GM21367 (cell line): ENCODE measurements at regions not wholly inside any gene's neighbourhood (a gene's known extent, or its start where the extent isn't known, plus 50 kb on each side); places are given as distances from the start of the nearest gene placed in this dataset.
"Not testable (repeated sequence)": the region's sequence is repeated elsewhere in the genome, so short reads cannot be mapped to it uniquely, and the experiment has no call there.

Experiments
- ATAC-seq: cut with Tn5 transposase; IDR thresholded peaks from one replicate; pipeline ENCODE4 v1.9.1; 2021; ENCODE audit not compliant: unreplicated experiment

DNA sequence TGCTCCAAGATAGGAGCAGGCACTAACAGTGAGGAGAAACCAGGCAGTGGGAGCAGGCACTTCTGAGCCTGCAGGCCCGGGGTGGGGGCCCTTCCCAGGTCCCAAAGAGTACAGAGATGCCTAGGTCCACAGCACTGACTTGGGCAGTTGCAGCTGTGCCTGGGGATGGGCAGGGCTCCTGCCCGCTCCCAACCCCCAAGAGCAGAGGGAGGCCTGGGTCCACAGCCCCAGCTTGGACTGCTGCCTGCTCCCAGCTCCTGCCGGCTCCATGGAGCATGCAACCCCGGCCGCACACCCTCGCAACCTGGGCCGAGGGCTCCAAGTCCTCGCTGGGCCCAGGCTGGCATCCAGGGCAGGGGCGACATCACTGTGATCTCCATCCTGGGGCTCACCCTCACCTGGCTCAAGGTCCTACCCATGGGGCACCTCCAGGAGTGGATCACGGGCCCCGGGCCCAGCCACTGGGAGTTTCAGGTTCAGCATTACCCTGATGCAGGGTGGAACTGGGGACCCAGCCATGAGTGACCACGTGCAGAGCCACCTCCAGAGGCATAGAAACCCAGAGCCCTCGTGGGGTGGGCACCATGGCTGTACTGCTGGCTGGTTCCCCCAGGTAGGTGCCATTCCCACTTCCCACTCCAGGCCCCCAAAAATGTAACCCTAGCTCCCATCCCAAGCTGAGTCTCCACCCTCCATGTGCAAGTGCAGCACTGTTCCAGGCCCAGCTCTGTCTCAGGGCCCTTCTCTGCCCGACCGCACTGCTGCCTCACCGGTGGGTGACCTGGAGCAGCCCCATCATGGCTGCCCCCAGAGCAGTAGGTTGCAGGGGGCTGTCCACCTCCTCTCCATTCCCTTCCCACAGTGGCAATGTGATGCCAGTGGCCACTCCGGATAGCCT is 325.6 kb downstream of the NR4A2 start:
- no peak for ATAC-seq

GRCh38 chr2:156005999-156006712 is 326.4 kb downstream of the NR4A2 start:
- ATAC-seq = no peak

DNA sequence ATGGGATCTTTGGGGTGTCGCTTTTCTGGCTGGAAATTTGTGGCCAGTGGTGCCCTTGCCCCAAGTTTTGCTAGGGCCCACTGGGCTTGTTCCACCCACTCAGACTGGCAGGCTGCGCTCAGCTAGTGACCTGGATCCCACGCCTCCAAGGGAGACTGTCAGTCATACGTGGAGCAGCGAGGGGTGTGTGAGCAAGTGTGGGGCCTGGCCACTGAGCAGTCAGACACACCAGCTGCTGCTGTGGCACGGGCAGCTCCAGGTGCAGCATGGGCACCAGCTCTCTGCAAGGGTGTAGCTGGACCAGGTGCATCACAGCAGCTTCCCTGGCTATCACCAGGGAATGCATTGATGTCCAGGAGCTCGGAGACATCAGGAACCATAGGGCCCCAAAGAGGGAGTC is 327.0 kb downstream of the NR4A2 start:
- no peak for ATAC-seq

GRCh38 chr2:156004459-156004858 is 328.1 kb downstream of the NR4A2 start:
- ATAC-seq = no peak

- ATAC-seq = no peak
Observed at GRCh38 chr2:156003780-156004179, 328.7 kb downstream of the NR4A2 start.

DNA sequence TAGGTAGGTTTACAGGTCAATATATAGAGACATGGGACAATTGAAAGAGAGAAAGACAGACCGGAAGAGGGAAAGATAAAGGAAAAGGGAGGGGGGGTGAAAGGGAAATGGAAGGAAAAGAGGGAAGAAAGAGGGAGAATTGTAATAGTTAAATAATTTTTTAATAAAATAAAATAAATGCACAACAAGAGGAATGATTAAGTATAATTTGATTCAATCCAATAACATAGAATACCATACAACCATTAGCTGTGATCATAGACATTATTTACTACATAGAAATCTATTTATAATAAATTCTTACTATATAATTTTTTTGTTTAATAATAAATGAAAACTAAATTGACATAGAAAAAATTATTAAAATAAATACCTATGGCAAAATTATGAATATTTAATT is 330.7 kb downstream of the NR4A2 start:
- no peak for ATAC-seq

DNA sequence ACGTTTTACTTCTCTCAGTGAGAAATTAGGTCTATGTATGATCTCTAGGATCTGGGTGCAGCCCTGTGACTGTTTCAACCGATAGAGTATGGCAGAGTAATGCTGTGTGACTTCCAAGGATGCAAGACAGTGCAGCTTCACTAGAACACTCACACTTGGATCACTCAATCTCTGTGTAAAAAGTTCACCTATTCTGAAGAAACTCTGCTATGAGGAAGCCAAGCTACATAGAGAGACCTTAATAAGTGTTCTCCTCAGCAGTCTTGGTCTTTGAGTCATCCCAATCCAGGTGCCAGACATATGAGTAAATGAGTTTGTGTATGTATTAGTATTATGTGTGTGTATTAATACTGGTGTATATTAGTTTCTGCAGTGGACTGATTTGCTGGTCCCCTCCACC is 335.0 kb downstream of the NR4A2 start:
- no peak for ATAC-seq

- ATAC-seq = no peak
Observed at GRCh38 chr2:155994315-155994714, 338.2 kb downstream of the NR4A2 start.

DNA sequence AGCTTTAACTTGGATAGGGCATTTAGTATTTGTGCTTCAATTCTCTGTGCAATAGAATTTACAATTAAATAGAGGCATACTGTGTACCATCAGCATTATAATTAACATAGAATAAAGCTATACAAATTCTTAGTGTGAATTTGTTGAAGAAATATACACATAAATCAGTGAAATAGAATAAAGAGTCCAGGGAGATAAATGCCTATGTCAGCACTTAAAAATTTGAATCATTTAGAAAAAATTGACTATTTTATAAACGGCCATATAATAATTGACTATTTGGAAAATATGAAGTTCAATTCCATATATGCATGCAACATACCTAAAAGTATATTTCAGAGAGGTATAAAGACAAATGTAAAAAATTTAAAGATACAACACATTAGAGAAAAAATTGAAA is 348.7 kb downstream of the NR4A2 start:
- no peak for ATAC-seq

- ATAC-seq = no peak
Observed at GRCh38 chr2:155982135-155982534, 350.4 kb downstream of the NR4A2 start.

DNA sequence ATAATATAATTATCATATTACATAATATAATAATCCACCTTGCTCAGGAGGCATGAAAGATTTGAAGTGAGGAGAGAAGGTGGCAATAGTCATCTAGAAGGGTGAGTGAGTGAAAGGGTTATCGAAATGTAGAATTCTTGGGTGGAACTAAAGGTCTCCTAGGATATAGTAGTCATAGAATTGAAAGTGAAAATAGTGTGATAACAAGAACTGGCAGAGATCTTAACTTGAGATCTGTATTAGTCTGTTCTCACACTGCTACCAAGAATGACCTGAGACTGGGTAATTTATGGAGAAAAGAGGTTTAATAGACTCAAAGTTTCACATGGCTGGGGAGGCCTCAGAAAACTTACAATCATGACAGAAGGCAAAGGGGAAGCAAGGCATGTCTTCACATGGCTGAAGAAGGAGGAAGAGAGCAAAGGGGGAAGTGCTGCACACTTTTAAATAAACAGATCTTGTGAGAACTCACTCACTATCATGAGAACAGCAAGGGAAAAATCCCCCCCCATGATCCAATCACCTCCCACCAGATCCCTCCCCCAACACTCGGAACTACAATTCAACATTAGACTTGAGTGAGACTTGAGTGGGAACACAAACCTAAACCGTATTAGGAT is 351.5 kb downstream of the NR4A2 start:
- ATAC-seq = no peak

GRCh38 chr2:155975734-155976133 is 356.8 kb downstream of the NR4A2 start:
- no peak for ATAC-seq

DNA sequence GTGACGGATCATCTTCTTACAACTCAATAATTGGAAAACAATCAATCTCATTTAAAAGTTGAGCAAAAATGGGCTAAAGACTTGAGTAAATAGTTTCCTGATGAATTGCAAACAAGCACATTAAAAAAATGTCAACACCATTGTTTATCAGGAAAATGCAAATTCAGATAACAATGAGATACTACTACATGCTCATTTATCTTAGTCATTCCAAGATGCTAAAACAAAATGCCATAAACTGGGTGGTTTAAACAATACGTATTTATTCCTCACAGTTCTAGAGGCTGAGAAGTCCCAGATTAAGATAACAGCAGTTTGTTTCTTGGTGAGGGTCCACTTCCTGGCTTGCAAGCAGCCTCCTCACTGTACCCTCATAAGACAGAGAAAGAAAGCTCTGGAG is 359.6 kb downstream of the NR4A2 start:
- no peak for ATAC-seq

DNA sequence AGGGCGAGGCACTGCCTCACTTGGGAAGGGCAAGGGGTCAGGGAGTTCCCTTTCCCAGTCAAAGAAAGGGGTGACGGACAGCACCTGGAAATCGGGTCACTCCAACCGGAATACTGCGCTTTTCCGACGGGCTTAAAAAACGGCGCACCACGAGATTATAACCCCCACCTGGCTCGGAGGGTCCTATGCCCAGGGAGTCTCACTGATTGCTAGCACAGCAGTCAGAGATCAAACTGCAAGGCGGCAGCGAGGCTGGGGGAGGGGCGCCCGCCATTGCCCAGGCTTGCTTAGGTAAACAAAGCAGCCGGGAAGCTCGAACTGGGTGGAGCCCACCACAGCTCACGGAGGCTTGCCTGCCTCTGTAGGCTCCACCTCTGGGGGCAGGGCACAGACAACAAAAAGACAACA is 366.5 kb downstream of the NR4A2 start:
- not testable (repeated sequence) for ATAC-seq

DNA sequence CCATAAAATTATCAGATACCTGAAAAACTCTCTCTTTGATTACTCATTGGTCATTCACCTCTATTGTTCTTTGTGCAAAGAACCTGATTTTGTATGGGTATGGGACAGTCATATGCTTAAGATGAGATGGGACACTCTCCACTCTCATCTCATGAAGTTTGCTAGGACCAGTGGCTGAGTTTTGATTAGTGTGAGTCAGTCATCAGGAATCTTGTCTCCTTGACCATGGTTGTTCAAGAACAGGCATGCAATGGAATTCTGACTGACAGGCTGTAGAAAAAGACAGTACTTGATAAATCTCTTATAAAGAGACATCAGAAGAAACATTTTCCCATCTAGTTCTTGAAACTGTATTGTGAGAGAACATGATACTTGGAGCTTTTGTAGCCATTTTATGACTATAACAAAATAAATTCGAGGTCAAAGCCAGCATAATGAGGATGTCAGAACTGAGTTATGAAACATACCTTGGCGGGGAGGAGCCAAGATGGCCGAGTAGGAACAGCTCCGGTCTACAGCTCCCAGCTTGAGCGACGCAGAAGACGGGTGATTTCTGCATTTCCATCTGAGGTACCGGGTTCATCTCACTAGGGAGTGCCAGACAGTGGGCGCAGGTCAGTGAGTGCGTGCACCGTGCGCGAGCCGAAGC is 367.0 kb downstream of the NR4A2 start:
- ATAC-seq = no peak

GRCh38 chr2:155961641-155962040 is 370.9 kb downstream of the NR4A2 start:
- ATAC-seq = no peak

GRCh38 chr2:155958834-155959233 is 373.7 kb downstream of the NR4A2 start:
- no peak for ATAC-seq

DNA sequence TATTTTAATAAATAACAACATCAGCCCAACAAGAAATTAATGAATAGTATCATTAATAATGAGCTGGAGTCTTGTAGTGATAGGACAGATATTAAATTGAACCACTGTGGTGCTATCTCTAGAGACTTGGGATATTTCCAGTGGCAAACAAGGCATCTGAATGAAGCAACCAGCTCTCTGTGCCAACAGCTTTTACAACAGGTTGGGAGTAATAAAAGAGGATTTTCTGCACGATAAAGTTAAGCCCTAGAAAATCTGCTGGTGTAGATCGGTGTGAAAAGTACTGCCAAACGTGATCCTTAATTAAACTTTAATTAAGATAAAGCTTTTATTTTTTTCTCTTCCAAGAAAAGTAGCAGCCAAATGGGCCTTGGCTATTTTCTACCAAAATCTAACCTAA is 385.5 kb downstream of the NR4A2 start:
- ATAC-seq = no peak

DNA sequence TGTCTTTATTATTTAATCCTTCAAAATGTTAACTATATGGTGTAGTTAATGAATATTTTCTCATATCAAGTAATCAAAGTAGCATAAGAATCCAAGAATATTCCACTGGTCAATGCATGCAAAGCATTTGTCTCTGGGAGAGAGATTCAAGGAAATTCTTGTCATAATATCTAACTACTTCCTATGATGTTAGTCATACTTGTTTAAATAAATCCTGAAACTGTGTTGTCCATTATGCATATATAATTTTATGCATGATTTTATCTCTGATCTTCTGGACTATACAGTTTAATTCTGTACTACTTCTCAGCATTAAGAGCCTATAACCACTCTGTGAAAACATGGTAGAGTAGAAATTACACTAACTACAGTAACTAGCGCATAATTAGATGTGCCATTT is 388.3 kb downstream of the NR4A2 start:
- no peak for ATAC-seq

- no peak for ATAC-seq
Observed at GRCh38 chr2:155930312-155930711, 402.2 kb downstream of the NR4A2 start.

DNA sequence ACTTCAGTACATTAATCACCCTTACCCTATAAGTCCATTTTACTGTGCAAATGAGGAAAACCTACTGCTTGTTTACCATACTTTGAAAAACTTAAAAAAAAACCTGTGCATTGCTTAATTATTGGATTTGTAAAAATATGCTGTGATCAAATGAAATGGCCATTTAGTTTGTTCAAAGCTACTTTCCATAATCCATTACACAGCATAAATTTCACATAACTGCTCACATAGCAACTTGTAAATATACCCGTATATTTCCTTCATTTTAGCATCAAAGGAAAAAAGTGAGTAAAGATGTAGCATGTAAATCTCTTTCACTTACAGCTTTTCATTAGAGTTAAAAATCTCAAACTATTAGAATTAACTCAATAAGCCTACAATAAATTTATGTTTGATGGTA is 415.1 kb downstream of the NR4A2 start:
- no peak for ATAC-seq
